ENCODE measurements at regions not wholly inside any gene's neighbourhood (a gene's known extent, or its start where the extent isn't known, plus 50 kb on each side); places are given as distances from the start of the nearest gene placed in this dataset.
"Not testable (repeated sequence)": the region's sequence is repeated elsewhere in the genome, so short reads cannot be mapped to it uniquely, and the experiment has no call there.

DNA sequence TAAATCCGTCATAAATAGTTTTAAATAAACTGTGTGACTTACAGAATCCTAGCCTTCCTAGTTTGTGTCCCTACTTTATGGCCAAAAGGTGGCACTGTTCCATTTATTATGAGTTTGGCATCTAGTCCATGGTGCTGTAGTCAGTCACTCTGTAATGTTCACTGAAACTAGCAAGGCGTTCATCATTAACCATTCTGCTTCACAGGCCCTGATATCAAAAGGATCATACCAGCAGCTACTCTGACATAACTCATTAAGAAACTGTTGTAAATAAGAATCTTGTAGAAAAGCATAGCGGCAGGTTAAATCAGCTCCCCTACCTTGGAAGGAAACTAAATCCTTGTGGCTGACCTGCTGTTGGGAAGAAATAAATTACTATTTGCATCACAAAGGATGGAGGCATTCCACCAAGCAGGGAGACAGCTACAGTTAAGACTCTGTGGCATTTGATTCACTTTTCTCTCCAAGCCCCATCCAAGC is 919.6 kb upstream of the DIAPH2 start:
- Histone ChIP-seq H3K4me1 (no peaks in the 10 kb centered on the region), H3K4me3 (no peak overlapping the region), H3K4me2 (no peak overlapping the region), H3K9me3 (no peaks in the 10 kb centered on the region), H3K27ac (no peak overlapping the region)
- POLR2A ChIA-PET = no interaction called here
- FAIRE-seq (peak; percentile 90), DNase-seq (ENCODE audit: low read depth in 1 of 2, low spot score in 1 of 2) (peak in 1 of 2 experiments; percentile 40), ATAC-seq (peak; percentile 62 to 78; a peak in 5 of 6 replicates)
- TF ChIP-seq EHF (CRISPR knock-in tag; IDR thresholded peaks at IDR 0.05) (no peak), HMGXB4 (CRISPR knock-in tag; IDR thresholded peaks at IDR 0.05; ENCODE audit: borderline replicate concordance) (no peak), CHD2 (IDR thresholded peaks at IDR 0.05; ENCODE audit: low read length, partially characterized antibody) (no peak), RAD21 (conservative IDR thresholded peaks at IDR 0.05 in 1 of 2, IDR thresholded peaks at IDR 0.05 in 1 of 2) (peak; percentile 32 to 61; a peak in 3 of 5 replicates), NR3C1 (IDR thresholded peaks at IDR 0.05) (no peak), FOSL2 (IDR thresholded peaks at IDR 0.05) (no peak), FOSL2 (CRISPR knock-in tag; IDR thresholded peaks at IDR 0.05) (no peak), RFX5 (IDR thresholded peaks at IDR 0.05) (no peak), MAZ (IDR thresholded peaks at IDR 0.05; ENCODE audit: borderline replicate concordance, low read depth, low read length) (no peak), EHMT2 (IDR thresholded peaks at IDR 0.05; ENCODE audit: low read depth) (no peak), REST (IDR thresholded peaks at IDR 0.05) (no peak), BCL3 (IDR thresholded peaks at IDR 0.05) (no peak), CEBPB (IDR thresholded peaks at IDR 0.05) (no peak), JUN (IDR thresholded peaks at IDR 0.05) (no peak), HDAC2 (IDR thresholded peaks at IDR 0.05) (no peak), ZSCAN20 (CRISPR knock-in tag; IDR thresholded peaks at IDR 0.05) (no peak), BHLHE40 (IDR thresholded peaks at IDR 0.05; ENCODE audit: low read depth, low read length) (no peak), HOXB5 (CRISPR knock-in tag; IDR thresholded peaks at IDR 0.05) (no peak), SMC3 (IDR thresholded peaks at IDR 0.05) (0 out of 3 replicates have a peak, but pooled peaks have one; percentile 18), USF2 (IDR thresholded peaks at IDR 0.05) (no peak), CTCF (IDR thresholded peaks at IDR 0.05) (peak; percentile 37), ESRRA (IDR thresholded peaks at IDR 0.05; ENCODE audit: borderline replicate concordance, low read length) (no peak), EP300 (IDR thresholded peaks at IDR 0.05) (no peak)
- CTCF ChIA-PET = interaction anchor here (0.6 to 0.7 kb wide), 2 partner anchors 8 to 726 kb away, joined by 3 to 4 read pairs; no protein-coding TSS in a partner anchor
- WGBS (ENCODE audit: missing lambda C conversion rate) = 6% methylated on average over 3 of the region's 3 CpGs

GRCh38 chrX:95771198-95771597 is 913.4 kb upstream of the DIAPH2 start:
- H3K9me3 ChIP-seq; DNase-seq (ENCODE audit: low read depth in 1 of 2, low spot score in 1 of 2); H3K27ac ChIP-seq; FAIRE-seq; ATAC-seq; H3K4me2 ChIP-seq; CTCF ChIA-PET; H3K4me3 ChIP-seq; POLR2A ChIA-PET; H3K4me1 ChIP-seq: not testable (repeated sequence)
- WGBS (ENCODE audit: missing lambda C conversion rate) = 31% methylated on average over 3 of the region's 6 CpGs
